GM18498 (cell line): ENCODE measurements at regions not wholly inside any gene's neighbourhood (a gene's known extent, or its start where the extent isn't known, plus 50 kb on each side); places are given as distances from the start of the nearest gene placed in this dataset.
"Not testable (repeated sequence)": the region's sequence is repeated elsewhere in the genome, so short reads cannot be mapped to it uniquely, and the experiment has no call there.

Experiments used
- ATAC-seq: cut with Tn5 transposase; IDR thresholded peaks from one replicate; pipeline ENCODE4 v1.9.1; 2021; ENCODE audit warnings: mild to moderate bottlenecking, moderate library complexity; ENCODE audit not compliant: unreplicated experiment

DNA sequence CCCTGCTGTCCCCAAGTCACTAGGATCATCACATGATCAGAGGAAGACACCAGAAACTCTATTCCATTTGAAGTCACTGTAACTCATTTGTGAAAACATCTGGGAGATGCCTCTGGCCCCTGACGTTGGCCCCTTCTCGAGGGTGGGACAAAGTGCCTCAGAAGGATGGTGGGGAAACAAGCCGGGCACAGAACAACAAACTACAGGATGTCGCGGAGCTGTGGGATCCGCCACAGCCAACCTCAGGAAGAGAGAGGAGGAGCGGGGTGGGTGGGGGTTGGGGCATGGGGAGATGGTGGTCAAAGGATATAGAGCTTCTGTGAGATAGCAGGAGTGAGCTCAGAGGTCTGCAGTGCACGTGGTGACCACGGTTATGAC lies 265.6 kb upstream of the TCERG1L start:
- no peak for ATAC-seq

DNA sequence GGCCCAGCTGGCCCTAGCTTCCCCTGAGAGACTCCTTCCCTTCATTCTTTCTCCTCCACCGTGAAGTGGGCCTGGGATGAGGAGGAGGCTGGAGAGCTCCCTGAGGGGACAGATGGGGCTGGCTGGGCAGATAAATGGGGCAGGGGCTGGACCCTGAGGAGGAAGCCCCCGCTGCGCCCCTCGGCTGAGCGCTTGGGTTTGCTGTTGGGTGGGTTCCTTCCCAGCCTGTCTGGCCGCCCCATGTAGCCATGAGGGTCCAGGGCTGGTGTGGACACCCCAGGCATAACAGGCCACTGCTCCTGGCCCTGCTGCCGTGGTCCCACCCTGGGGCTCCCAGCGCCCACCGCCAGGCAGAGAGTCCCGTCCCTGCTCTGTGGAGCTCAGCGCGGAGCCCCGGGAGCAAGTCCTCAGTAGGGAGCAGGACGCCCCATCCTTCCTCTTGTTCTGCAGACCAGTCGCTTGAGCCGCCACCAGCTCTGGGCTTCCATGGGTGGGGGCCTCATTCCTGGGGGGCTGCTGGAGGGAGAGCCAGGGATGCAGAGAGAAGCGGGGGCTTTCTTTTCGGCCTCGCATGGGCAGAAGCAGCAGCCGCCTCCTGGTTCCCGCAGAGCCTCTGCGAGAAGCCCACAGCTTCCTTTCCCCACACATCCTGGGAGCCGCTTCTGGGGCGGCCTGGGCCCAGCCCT lies 266.4 kb upstream of the TCERG1L start:
- no peak for ATAC-seq

DNA sequence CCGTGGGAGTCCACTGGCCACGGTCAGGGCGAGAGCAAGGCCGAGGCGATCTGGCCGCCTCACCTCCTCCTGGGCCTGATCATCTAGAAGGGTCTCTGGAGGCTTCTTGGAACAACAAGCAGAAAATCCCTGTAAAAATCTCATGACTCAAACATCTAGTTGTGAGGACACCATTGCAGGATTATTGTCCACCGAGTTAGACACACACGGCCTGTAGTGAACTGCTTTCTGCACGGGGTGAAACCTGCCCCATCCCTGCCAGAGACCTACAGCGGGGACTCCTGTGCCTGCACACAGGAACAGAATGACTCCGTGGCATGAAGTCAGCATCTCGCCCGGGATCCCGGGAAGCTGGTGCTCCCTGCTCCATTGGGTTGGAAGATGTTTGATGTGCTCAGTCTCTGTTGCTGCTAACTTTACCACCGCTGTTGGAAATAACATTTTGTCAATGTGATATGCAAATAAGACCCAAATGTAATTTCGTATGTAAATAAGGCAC lies 267.0 kb upstream of the TCERG1L start:
- no peak for ATAC-seq

DNA sequence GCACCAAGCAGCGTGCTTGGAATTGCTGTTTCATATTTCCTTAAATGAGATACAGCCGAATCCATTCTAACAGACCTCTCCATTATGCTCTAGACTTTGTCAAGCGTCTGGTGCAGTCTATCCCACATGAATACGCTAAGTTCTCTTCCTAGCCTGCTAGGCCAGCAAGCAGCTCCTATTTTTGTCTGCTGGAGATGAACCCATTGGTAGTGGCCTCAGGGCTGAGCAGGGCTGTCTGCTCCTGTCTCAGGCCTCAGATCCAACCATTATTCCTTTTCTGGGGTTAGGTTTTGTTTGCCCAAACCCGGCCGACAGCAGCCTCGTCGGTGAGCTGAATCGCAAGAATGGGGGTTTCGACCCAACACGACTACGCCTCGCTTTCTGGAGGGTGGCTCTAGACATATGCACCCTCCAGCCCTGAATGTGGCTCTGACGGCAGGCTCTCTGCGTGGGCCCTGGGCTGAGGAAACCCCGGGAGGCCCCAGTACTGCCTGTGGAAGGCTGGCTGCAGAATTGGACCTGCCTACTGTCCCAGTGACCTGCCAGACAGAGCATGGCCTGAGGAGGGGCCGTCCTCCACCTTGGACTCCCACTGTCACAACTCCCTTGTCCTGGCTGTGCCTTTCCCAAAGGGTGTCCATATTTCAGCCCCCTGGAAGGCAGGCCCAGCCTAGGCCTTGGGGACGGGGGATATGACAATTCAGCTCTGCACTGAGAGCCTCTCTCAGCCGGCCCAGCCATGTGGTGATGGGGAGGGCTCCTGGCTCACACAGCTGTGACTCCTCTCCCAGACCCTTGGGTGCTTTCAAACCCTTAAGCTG lies 267.9 kb upstream of the TCERG1L start:
- ATAC-seq, result no peak

DNA sequence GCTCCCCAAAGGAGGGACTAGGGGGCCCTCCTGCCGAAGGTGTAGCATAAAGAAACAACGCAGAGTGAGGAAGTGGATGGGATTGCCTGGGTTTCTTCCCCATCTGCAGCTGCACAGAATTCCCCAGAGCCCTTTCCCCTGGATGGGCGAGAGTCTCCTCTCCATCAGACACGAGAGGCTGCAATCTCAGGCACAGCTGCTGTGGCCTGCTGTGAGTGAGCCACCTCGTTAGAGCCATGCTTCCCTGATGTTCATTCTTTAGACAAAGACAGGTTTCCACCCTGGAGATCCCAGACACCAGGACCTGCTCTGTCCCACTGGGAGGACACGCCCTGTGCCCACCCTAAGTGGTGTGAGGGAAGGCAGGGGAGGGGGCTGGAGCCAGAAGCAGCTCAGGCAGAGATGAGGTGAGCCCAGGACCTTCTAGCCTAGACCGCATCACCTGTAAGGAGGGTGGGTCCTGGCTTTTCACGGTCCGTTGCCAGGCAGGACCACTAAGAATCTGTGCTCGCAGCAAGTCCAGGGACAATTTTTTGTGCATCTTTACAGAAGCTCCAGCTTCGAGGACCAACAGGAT lies 268.6 kb upstream of the TCERG1L start:
- no peak for ATAC-seq

DNA sequence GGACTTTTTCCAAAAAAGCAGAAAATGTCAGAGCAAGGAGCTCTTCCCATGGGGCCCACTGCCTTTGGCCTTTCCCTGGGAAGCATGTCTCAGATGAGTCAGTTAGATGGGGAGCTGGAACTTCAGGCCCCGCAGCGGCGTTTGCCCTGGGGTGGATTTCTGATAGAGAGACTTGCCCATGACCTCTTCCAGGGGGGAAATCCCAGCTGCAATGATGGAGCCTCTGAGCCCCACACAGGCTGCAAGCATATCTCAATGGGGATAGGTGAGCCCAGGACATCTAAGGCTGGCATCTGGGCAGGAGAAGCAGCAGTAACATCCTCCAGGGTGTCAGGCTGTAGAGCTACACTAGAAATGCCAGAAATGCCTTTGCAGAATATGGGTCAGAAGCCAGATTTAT lies 269.2 kb upstream of the TCERG1L start:
- no peak for ATAC-seq

DNA sequence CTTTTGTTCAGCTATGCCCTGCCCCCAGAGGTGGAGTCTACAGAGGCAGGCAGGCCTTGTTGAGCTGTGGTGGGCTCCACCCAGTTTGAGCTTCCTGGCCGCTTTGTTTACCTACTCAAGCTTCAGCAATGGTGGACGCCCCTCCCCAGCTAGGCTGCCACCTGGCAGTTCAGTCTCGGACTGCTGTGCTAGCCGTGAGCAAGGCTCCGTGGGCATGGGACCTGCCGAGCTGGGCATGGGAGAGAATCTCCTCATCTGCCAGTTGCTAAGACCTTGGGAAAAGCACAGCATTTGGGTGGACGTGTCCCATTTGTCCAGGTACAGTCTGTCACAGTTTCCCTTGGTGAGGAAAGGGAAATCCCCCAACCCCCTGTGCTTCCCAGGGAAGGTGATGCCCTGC lies 270.0 kb upstream of the TCERG1L start:
- ATAC-seq, result not testable (repeated sequence)

DNA sequence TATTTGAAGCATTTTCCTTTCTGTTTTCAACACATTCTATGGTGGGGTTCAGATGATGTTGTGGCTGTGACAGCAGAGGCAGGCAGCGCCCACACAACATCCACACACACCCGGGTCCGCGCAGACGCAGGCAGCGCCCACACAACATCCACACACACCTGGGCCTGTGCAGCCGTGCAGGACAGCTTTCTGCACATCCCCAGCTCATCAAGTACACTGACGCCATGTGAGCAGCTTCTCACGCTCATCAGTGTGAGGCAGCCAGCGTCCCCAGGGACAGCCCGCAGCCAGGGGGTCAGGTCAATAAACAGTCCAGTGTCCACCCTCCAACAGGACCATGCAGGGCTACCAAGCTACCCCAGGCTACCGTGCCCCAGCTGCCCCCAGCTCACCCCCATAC lies 272.8 kb upstream of the TCERG1L start:
- ATAC-seq, result no peak

DNA sequence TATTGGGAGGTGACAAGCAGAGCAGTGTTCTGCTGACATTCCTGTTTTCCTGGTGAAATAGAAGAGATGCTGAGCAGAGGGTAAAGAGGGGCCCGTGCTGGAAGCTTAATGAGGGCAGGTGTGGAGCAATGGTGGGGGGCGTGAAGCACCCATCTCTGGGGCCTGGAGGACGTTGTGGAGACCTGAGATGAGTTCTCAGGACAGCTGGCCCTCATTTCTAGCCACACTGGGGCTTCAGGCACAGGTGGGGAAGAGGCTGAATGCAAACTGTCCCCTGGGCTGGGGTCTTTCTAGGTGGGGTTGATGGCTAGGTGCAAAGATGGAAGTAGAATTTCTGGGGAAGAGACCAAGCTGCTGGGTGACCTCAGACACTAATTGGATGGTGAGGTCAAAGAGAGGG lies 274.2 kb upstream of the TCERG1L start:
- no peak for ATAC-seq

DNA sequence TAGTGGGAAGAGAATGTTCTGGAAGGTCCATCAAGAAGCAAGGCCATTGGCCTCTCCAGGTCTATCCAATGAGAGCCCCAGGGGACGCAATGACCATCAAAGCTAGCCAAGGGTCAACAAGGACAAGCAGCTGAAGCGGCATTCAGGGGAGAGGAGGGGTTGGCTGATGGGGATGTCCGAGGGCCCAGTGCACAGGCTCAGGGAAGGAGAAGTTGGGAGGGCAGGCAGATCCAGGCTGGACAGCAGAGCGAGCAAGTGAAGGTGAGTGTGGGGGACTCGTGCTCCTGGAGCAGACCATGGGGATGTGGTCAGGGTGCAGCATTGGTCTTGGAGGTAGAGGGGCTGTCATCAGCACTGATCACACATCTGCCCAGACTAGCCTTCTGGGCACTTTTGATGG lies 275.4 kb upstream of the TCERG1L start:
- ATAC-seq, result no peak

DNA sequence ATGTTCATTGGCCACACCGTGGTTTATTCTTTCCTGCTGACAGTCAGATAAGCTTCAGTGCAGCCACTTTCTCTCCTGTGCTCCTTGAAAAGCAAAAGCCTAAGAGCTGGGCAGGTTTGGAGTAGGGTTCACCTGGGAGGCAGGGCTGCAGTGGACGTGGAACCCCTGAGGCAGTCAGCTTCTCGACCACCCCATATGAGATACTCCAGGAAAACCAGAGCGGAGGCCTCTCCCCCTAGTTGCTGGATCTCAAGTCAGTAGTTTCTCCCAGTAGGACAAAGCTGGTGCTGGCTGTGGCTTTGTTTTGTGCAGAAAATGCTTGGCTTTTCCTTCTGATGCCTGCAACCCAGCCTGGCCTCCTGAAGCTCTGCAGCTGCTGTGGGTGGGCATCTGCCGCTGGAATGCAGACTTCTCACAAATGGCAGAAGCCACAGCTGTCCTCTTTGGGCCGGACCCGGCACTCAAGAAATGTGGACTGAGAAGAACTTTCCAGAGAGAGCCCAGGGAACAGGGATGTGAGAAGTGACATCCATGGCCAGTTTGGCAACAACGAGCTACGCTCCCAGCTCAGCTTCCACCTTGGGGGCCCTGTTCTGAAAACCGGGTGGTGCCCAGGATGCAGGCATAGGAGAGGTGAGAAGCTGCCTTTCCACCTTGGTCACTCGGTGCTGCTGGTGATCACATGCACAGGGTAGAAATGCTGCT lies 276.6 kb upstream of the TCERG1L start:
- ATAC-seq, result no peak

DNA sequence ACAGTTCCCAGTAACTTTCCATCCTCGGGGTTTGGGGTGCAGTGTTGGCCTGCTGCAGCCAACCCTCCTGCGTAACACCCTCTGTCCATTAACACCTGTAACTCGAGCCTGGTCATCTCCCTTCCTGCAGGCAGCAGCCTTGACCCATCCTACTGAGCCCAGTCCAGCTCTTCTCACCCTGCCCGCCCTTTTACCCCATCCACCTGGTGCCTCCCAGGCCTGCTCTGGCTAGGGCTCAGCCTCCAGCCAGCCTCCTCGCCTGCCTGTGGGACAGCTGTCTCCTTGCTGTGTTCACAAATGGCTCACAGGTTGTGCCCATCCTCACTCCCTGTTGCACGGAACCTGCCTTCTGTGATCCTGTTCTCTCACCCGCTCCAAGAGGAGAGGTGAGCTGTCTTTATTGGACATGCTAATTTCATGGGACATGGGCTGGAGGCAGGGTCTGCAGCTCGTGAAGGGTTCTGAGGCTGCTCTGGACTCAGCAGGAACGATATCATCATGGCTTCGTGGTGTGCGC lies 277.2 kb upstream of the TCERG1L start:
- no peak for ATAC-seq

DNA sequence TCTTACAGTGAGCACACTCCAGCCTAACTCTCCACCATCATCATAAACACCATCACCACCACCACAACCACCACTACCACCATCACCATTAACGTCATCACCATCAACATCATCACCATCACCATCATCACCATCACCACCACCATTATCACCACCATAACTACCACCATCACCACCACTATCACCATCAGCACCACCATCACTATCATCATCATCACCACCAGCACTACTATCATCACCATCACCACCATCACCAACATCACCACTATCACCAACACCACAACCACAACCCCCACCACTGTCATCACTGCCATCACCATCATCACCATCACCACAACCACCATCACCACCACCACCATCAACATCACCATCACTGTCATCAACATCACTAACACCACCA lies 279.0 kb upstream of the TCERG1L start:
- no peak for ATAC-seq

DNA sequence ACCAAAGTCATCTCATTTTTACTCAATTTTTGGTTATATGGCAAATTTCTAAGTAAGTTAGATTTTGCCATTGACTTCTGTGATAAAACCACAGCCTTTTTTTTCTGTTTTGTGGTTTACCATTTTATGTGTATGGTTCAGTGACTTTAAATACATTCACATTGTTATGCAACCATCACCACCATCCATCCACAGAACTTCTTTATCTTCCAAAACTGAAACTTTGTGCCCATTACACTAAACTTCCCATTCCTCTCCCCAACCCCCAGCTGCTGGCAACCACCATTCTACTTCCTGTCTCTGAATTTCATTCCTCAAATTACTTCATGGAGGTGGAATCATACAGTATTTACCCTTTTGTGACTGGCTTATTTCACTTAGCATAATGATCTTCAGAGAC lies 280.4 kb upstream of the TCERG1L start:
- no peak for ATAC-seq

DNA sequence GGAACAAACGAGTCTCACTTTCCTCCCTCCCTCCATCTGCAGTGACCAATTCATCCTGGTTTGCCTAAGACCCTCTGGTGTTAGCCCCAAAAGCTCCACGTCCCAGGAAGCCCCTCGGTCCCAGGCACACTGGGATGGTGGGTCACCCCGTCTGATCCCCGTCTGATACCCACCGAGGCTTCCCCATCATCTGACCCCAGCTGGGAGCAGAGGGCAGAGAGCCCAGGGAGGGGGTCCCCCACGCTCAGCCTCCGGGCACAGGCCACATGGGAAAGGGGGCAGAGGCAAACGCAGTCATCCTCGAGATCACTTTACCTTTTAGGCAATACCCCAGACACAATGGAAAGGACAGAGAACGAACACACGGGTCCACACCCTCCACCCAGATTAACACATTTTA lies 291.6 kb upstream of the PPP2R2D start:
- ATAC-seq, result no peak

DNA sequence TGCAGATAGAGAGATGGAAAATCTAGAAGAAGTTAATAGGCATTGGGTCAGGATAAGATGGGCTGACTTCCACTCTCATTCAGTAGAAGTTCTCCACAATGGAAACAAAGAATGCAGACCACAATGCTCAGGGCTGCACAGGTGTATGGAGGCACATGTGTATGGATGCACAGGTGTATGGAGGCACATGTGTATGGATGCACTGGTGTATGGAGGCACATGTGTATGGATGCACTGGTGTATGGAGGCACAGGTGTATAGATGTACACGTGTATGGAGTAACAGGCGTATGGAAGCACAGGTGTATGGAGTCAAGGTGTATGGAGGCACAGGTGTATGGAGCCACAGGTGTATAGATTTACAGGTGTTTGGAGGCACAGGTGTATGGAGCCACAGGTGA lies 285.7 kb upstream of the PPP2R2D start:
- no peak for ATAC-seq

DNA sequence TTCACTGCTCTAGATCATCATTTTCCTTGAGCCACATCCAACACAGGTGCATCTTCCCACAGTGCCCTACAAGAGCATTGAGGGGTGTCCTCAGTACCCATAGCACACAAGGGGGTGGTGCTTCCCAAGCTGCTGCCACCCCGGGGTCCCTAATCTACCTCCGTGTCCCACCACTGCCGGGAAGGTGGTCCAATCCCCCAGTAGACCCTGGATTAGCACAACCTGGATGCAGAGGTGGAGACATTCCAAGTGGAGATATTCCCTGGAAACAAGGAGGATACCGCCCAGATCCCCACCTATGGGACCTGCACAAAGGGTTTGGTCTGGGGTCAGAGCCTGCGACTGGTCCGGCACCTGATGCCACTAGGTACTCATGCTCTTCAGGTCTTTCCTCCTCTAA lies 284.8 kb upstream of the PPP2R2D start:
- ATAC-seq, result no peak

DNA sequence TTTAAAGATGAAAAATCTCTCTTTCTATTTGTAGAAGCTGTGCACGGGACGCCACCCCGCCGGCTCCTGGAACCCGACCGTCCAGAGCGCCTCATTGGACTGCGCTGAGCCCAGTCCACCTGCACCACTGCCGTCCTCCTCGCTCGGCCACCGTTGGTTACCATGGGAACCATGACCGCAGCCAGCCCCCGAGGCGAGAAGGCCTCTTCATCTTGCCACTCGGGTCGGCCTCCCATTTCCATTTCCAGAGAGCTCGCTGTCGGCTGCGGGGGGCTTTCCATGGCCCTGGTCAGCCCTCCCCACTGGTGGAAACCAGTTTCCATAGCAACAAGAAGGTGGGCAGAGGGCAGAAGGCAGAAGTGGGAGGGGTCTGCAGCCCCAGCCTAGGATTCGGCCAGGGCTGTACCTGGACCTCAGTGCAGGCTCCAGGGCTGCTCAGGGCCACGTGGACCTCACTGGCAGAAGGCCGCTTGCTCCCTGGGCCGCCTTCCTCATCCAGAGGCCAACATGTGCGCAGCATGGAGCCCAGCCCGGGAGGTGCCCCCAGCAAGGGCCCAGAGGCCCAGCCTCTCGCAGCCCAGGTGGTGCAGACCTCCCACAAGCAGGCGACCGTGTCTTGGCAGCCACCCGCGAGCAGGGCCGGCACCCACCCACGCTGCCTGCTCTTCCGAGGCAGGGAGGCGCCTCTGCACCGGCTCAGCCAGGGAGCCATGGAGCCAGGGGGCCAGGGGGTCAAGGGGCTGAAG lies 283.5 kb upstream of the PPP2R2D start:
- ATAC-seq, result no peak

DNA sequence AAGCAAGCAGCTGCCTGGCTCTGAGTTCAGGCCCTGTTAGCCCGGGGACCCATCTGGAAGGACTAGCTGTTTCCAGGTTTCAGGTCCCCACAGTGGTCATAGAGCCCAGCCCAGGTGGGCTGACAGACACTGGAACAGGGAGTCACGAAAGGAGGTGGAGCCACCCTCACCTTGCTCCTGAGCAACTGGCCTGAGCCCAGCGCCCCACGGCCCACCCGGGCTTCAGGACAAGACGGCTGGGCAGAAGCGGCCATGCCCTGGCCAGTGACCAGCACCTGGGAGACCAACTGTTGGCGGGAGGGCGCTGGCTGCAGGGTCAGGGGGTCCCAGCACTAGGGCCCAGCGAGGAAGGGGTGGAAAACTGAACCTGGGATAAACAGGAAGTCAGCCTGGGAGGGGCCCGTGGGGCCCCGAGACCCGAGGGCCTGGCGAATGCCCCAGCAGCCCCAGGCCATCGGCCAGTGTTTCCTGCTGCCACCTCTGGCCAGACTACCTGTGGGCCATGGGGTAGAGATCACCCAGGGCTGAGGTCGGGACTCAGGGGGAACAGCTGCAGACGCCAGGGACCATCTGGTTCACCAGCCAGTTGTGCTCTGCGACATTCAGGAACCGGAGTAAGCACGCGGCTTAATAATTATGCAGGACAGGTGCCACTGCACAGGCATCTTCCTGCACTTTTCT lies 282.1 kb upstream of the PPP2R2D start:
- ATAC-seq, result no peak

DNA sequence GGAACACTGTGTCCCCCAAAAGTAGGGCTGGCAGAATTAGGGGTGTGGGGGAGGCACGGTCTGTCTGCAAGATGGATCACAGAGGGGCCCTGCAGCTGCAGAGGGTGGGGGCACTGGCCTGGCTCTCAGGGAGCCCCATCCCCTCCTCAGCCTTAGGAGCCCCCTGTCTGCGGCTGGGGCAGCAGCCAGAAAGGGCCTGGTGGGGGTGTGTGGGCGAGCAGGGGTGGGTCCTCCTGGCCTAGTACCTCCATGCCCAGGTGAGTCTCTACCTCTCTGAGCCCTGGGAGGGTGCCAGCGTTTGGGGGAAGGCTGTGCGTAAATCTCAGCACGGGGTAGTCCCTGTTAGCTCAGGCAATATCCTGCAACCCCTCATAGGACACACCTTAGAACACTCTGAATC lies 280.5 kb upstream of the PPP2R2D start:
- no peak for ATAC-seq
